Gastroesophageal sphincter (tissue), 4 donors: ENCODE measurements at regions not wholly inside any gene's neighbourhood (a gene's known extent, or its start where the extent isn't known, plus 50 kb on each side); places are given as distances from the start of the nearest gene placed in this dataset.
A peak's percentile ranks its signal among the peaks of the same experiment; 100 is the strongest.

Experiments
- ATAC-seq: fragments of 150-250 bp; one replicate; pipeline ENCODE4 v1.9.1; 2016; ENCODE audit warnings: mild to moderate bottlenecking, moderate library complexity
- H3K27ac ChIP-seq, 4 donors: fragments of 200-600 bp; sonication (generic) in 3 of 4; 1 replicate in 3 of 4; 2 replicates in 1 of 4; pipeline ENCODE4 v1.5.1; 2016 to 2019
- H3K27me3 ChIP-seq: fragments of 200-600 bp; sonication (generic); one replicate; pipeline ENCODE4 v1.5.1; 2019
- H3K36me3 ChIP-seq, 2 donors: fragments of 200-600 bp; sonication (generic); one replicate each; pipeline ENCODE4 v1.5.1; 2019; ENCODE audit warnings: control low read depth in 1 of 2
- H3K4me1 ChIP-seq, 3 donors: fragments of 200-600 bp; sonication (generic); 1 replicate in 2 of 3; 2 replicates in 1 of 3; pipeline ENCODE4 v1.5.1; 2016 to 2019; ENCODE audit warnings: control low read depth in 2 of 3
- H3K4me3 ChIP-seq, 2 donors: fragments of 200-600 bp; sonication (generic); one replicate each; pipeline ENCODE4 v1.5.1; 2019; ENCODE audit warnings: mild to moderate bottlenecking in 1 of 2, moderate library complexity in 1 of 2
- H3K9me3 ChIP-seq, 3 donors: fragments of 200-600 bp; sonication (generic); one replicate each; pipeline ENCODE4 v1.5.1; 2017 to 2019; ENCODE audit warnings: control low read depth in 2 of 3
- CTCF ChIP-seq, 4 experiments: fragments of 200-600 bp in 2 of 4; fragments of 450-650 bp in 2 of 4; sonication (generic) in 1 of 4; IDR thresholded peaks; one replicate each; pipeline ENCODE4 v1.5.1; 2017 to 2019; ENCODE audit warnings: antibody characterized with exemption in 4 of 4, mild to moderate bottlenecking in 2 of 4, moderate library complexity in 2 of 4
- EP300 ChIP-seq: sonication (generic); formaldehyde crosslinking; IDR thresholded peaks from one replicate; pipeline ENCODE4 v1.6.1; 2017; ENCODE audit warnings: antibody characterized with exemption, mild to moderate bottlenecking
- POLR2A ChIP-seq, 2 donors: fragments of 450-650 bp; IDR thresholded peaks; one replicate each; pipeline ENCODE4 v1.6.1; 2017; ENCODE audit warnings: antibody characterized with exemption in 2 of 2, mild to moderate bottlenecking in 2 of 2, moderate library complexity in 1 of 2
- POLR2AphosphoS5 ChIP-seq: sonication (generic); formaldehyde crosslinking; IDR thresholded peaks from one replicate; pipeline ENCODE4 v1.6.1; 2017; ENCODE audit warnings: antibody characterized with exemption
- WGBS, 2 donors: methylation state at CpG; one replicate each; pipeline ENCODE4 v1.1.5; 2018; ENCODE audit warnings: low coverage in 1 of 2; 5-methylcytosine and 5-hydroxymethylcytosine counted together

- Histone ChIP-seq H3K36me3 (no peaks in the 10 kb centered on the region), H3K27me3 (no peaks in the 10 kb centered on the region), H3K4me1 (peaks cover 0 to 35% (median 8%) of the 10 kb centered on the region in 3 donors), H3K27ac (peak overlapping the region in 3 of 4 donors; percentile 32 to 60 (median 50)), H3K9me3 (no peaks in the 10 kb centered on the region), H3K4me3 (no peak overlapping the region)
- no peak for ATAC-seq
- no peak for TF ChIP-seq CTCF (IDR thresholded peaks at IDR 0.05)
- no peak for TF ChIP-seq POLR2AphosphoS5
- TF ChIP-seq POLR2A (IDR thresholded peaks at IDR 0.05): no peak
- no peak for TF ChIP-seq EP300
- 55 to 64% methylated on average over 3 of the region's 3 CpGs for WGBS, 2 donors
Measured at GRCh38 chr4:15375667-15376066, 52.2 kb upstream of the C1QTNF7 start.

GRCh38 chr4:15376145-15376544 is 51.7 kb upstream of the C1QTNF7 start:
- Histone ChIP-seq H3K4me1 (peaks cover 0 to 31% (median 8%) of the 10 kb centered on the region in 3 donors), H3K4me3 (no peak overlapping the region), H3K27me3 (no peaks in the 10 kb centered on the region), H3K27ac (peak overlapping the region in 3 of 4 donors; percentile 22 to 60 (median 32)), H3K9me3 (no peaks in the 10 kb centered on the region), H3K36me3 (no peaks in the 10 kb centered on the region)
- WGBS, 2 donors: 46 to 88% methylated on average over 4 to 5 of the region's 5 CpGs
- ATAC-seq: no peak
- TF ChIP-seq CTCF (IDR thresholded peaks at IDR 0.05) (no peak), POLR2A (IDR thresholded peaks at IDR 0.05) (no peak), EP300 (no peak), POLR2AphosphoS5 (peak; percentile 41)

- Histone ChIP-seq H3K27ac (peak overlapping the region in 3 of 4 donors; percentile 22 to 60 (median 32)), H3K4me1 (peaks cover 0 to 33% (median 8%) of the 10 kb centered on the region in 3 donors), H3K36me3 (no peaks in the 10 kb centered on the region), H3K9me3 (no peaks in the 10 kb centered on the region), H3K4me3 (no peak overlapping the region), H3K27me3 (no peaks in the 10 kb centered on the region)
- TF ChIP-seq POLR2AphosphoS5 (no peak), CTCF (IDR thresholded peaks at IDR 0.05) (no peak), POLR2A (IDR thresholded peaks at IDR 0.05) (no peak), EP300 (no peak)
- whole genome bisulfite sequencing, 2 donors: 71 to 75% methylated on average over 2 of the region's 2 CpGs
- no peak for ATAC-seq
Measured at GRCh38 chr4:15376594-15376993, 51.2 kb upstream of the C1QTNF7 start.
